ENCODE measurements at regions not wholly inside any gene's neighbourhood (a gene's known extent, or its start where the extent isn't known, plus 50 kb on each side); places are given as distances from the start of the nearest gene placed in this dataset.

DNA sequence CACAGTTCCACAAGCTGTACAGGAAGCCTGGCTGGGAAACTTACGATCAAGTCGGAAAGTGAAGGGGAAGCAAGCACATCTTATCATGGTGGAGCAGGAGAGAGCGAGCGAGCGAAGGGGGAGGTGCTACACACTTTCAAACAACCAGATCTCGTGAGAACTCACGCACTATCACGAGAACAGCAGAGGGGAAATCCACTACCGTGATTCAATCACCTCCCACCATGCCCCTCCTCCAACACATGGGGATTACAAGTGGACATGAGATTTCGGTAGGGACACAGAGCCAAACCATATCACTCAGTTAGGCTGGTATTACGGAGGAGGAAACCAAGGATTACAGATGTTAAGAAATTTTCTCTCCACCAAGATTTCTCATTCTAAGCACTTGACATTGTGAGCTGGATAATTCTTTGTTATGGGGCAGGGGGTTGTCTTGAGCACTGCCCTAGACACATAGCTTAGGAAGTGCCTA lies 262.0 kb upstream of the G2E3 start:
- Mint-ChIP-seq H3K36me3 (ENCODE audit: low read depth) (no peaks in the 10 kb centered on the region), H3K4me1 (peaks cover 6% of the 10 kb centered on the region), H3K4me3 (no peak overlapping the region), H3K9me3 (ENCODE audit: low read depth) (no peaks in the 10 kb centered on the region), H3K27me3 (peaks cover 10% of the 10 kb centered on the region), H3K27ac (no peak overlapping the region)
- ChIA-PET CTCF (interaction anchor here (0.5 to 1.1 kb wide), 2 partner anchors 13 to 45 kb away, joined by 3 read pairs; no protein-coding TSS in a partner anchor), POLR2A (no interaction called here)
- intact Hi-C loops (cut with DNase I, micrococcal nuclease) = no loop called here
- peak; percentile 42 for DNase-seq
- peak; percentile 30 for ATAC-seq

- ATAC-seq (no peak), DNase-seq (no peak)
- intact Hi-C loops (cut with DNase I, micrococcal nuclease) = no loop called here
- H3K4me1 Mint-ChIP-seq = peaks cover 6% of the 10 kb centered on the region
- H3K36me3 Mint-ChIP-seq (ENCODE audit: low read depth) = no peaks in the 10 kb centered on the region
- POLR2A ChIA-PET = no interaction called here
- H3K27me3 Mint-ChIP-seq = peaks cover 8% of the 10 kb centered on the region
- CTCF ChIA-PET = interaction anchor here (1.1 kb wide), 1 partner anchor 14 kb away, joined by 3 read pairs; no protein-coding TSS in a partner anchor
- no peaks in the 10 kb centered on the region for H3K9me3 Mint-ChIP-seq (ENCODE audit: low read depth)
- H3K27ac Mint-ChIP-seq = no peak overlapping the region
- no peak overlapping the region for H3K4me3 Mint-ChIP-seq
Measured at GRCh38 chr14:30297876-30298795, 260.8 kb upstream of the G2E3 start.

DNA sequence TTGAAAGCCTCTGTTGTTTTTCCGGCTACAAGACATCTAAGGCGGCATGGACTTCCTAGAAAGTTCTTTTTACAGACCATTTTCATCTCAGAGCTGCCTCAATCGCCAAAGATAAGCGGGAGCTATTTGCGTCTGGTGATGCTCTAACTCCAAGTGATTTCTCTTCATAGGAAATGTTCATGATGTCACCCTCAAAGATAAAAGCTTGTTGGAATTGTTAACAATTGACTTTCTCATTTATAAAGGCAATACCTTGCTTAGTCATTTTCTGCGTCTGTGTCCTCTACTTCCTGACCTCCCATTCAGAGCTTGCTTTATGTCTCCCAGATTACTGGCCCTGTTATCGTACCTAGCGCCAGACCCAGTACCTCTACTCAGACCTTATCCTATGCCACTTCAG lies 259.0 kb upstream of the G2E3 start:
- H3K27me3 Mint-ChIP-seq = peaks cover 8% of the 10 kb centered on the region
- CTCF ChIA-PET = no interaction called here
- no peaks in the 10 kb centered on the region for H3K36me3 Mint-ChIP-seq (ENCODE audit: low read depth)
- no peak overlapping the region for H3K4me3 Mint-ChIP-seq
- ATAC-seq = no peak
- POLR2A ChIA-PET = no interaction called here
- peaks cover 6% of the 10 kb centered on the region for H3K4me1 Mint-ChIP-seq
- intact Hi-C loops (cut with DNase I, micrococcal nuclease) = no loop called here
- no peak for DNase-seq
- no peak overlapping the region for H3K27ac Mint-ChIP-seq
- H3K9me3 Mint-ChIP-seq (ENCODE audit: low read depth) = no peaks in the 10 kb centered on the region

- Mint-ChIP-seq H3K4me3 (no peak overlapping the region), H3K27me3 (peaks cover 2% of the 10 kb centered on the region), H3K36me3 (ENCODE audit: low read depth) (no peaks in the 10 kb centered on the region), H3K27ac (no peak overlapping the region), H3K9me3 (ENCODE audit: low read depth) (no peaks in the 10 kb centered on the region), H3K4me1 (no peaks in the 10 kb centered on the region)
- POLR2A ChIA-PET = no interaction called here
- ATAC-seq (no peak), DNase-seq (no peak)
- intact Hi-C loops (cut with DNase I, micrococcal nuclease) = no loop called here
- CTCF ChIA-PET = interaction anchor here (0.8 kb wide), 1 partner anchor 89 kb away, joined by 3 read pairs; no protein-coding TSS in a partner anchor
Measured at GRCh38 chr14:30303350-30303749, 255.6 kb upstream of the G2E3 start.

DNA sequence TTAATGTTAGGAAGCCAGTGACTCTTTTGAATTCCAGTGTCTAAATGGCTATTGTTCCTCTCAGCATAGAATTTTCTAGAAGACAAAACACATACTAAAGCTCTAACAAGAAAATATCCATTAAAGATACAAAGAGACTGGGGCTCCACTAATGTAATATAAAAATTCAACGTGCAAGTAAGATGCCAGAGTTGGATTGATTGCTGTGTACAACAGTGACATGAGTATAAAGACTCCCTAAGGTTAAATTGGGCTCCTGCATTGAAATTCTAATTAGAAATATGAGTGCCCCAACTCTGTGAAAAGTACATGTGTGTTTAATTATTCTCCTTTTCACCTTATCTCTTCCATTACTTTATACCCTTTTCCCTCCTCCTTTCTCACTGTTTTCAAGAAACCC lies 253.6 kb upstream of the G2E3 start:
- Mint-ChIP-seq H3K4me3 (no peak overlapping the region), H3K27ac (no peak overlapping the region), H3K4me1 (no peaks in the 10 kb centered on the region), H3K9me3 (ENCODE audit: low read depth) (no peaks in the 10 kb centered on the region), H3K27me3 (no peaks in the 10 kb centered on the region), H3K36me3 (ENCODE audit: low read depth) (no peaks in the 10 kb centered on the region)
- DNase-seq = no peak
- ChIA-PET CTCF (interaction anchor here (1.0 kb wide), 1 partner anchor 20 kb away, joined by 3 read pairs; no protein-coding TSS in a partner anchor), POLR2A (no interaction called here)
- ATAC-seq = no peak
- intact Hi-C loops (cut with DNase I, micrococcal nuclease) = no loop called here

GRCh38 chr14:30309405-30309804 lies 249.6 kb upstream of the G2E3 start:
- no peak for DNase-seq
- intact Hi-C loops (cut with DNase I, micrococcal nuclease) = no loop called here
- POLR2A ChIA-PET = no interaction called here
- no peak for ATAC-seq
- Mint-ChIP-seq H3K9me3 (ENCODE audit: low read depth) (peaks cover 1% of the 10 kb centered on the region), H3K4me1 (peaks cover 3% of the 10 kb centered on the region), H3K36me3 (ENCODE audit: low read depth) (no peaks in the 10 kb centered on the region), H3K27me3 (peaks cover 6% of the 10 kb centered on the region), H3K4me3 (no peak overlapping the region), H3K27ac (no peak overlapping the region)
- CTCF ChIA-PET = no interaction called here

DNA sequence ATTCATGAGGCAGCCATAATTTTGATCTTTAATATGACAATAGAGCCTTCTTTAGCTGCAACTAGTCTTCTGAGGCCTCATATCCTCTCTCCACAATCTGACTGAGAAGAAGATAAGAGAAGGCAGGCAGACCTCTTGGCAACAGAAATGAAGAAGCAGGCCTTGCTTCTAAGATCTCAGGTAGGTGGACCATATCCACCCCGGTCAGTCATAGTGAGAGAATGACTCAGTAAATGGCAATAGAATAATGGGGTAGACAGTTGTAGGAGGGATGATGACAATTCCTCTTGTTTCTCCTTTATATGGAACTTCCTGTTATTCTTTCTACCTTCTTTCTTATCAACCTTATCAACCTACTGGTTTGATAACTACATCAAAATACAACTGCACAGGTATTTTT lies 246.7 kb upstream of the G2E3 start:
- CTCF ChIA-PET = no interaction called here
- intact Hi-C loops (cut with DNase I, micrococcal nuclease) = no loop called here
- DNase-seq = no peak
- H3K4me3 Mint-ChIP-seq = no peak overlapping the region
- H3K4me1 Mint-ChIP-seq = peaks cover 5% of the 10 kb centered on the region
- no peaks in the 10 kb centered on the region for H3K36me3 Mint-ChIP-seq (ENCODE audit: low read depth)
- ATAC-seq = peak; percentile 30
- H3K9me3 Mint-ChIP-seq (ENCODE audit: low read depth) = peaks cover 6% of the 10 kb centered on the region
- H3K27ac Mint-ChIP-seq = no peak overlapping the region
- peaks cover 11% of the 10 kb centered on the region for H3K27me3 Mint-ChIP-seq
- POLR2A ChIA-PET = no interaction called here

GRCh38 chr14:30317729-30318128 lies 241.2 kb upstream of the G2E3 start:
- H3K4me3 Mint-ChIP-seq = no peak overlapping the region
- intact Hi-C loops (cut with DNase I, micrococcal nuclease) = no loop called here
- H3K36me3 Mint-ChIP-seq (ENCODE audit: low read depth) = no peaks in the 10 kb centered on the region
- no peak overlapping the region for H3K27ac Mint-ChIP-seq
- CTCF ChIA-PET = no interaction called here
- no peak for ATAC-seq
- POLR2A ChIA-PET = no interaction called here
- DNase-seq = no peak
- H3K9me3 Mint-ChIP-seq (ENCODE audit: low read depth) = peaks cover 6% of the 10 kb centered on the region
- H3K27me3 Mint-ChIP-seq = peaks cover 12% of the 10 kb centered on the region
- H3K4me1 Mint-ChIP-seq = peaks cover 1% of the 10 kb centered on the region

DNA sequence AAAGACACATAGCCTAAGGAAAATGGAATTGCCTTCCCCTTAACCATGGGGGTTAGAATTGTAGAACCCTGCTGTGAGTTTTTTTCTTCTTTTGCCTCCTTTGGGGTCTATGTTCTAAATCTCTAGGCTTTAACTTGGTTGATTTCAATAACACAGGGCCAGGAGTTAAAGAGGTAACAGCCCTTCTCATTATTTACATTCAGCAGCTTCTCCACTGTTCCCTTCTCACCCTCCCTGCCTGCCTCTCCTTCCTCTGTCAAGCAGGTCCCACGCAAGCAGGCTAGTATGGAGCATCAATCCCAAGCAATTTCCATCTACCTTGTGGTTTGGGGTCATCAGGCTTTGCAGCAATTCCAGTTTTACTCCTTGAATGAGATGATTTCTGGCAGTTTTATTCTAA lies 236.1 kb upstream of the G2E3 start:
- DNase-seq (no peak), ATAC-seq (no peak)
- Mint-ChIP-seq H3K4me3 (no peak overlapping the region), H3K9me3 (ENCODE audit: low read depth) (no peaks in the 10 kb centered on the region), H3K27me3 (peaks cover 8% of the 10 kb centered on the region), H3K4me1 (no peaks in the 10 kb centered on the region), H3K36me3 (ENCODE audit: low read depth) (no peaks in the 10 kb centered on the region), H3K27ac (no peak overlapping the region)
- ChIA-PET POLR2A (no interaction called here), CTCF (no interaction called here)
- intact Hi-C loops (cut with DNase I, micrococcal nuclease) = no loop called here

DNA sequence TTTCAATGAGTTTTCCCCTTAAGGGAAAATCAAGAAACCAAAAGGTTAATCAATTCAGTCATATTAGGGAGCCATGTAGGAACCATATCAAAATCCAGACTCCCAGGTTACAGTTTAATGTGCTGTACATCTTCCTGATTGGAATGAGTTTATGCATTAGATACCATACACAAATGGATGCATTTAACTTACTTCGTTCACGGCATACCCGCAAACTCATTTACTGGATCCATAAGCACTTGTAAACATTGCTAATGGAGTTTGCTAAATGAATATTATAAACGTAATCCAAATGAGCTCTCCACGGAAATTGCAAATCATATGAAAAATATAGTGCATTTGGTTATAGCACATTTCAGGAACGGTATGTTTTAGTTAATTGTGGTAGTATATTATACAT lies 228.9 kb upstream of the G2E3 start:
- peaks cover 13% of the 10 kb centered on the region for H3K4me1 Mint-ChIP-seq
- peaks cover 12% of the 10 kb centered on the region for H3K27me3 Mint-ChIP-seq
- DNase-seq = no peak
- H3K9me3 Mint-ChIP-seq (ENCODE audit: low read depth) = peaks cover 8% of the 10 kb centered on the region
- intact Hi-C loops (cut with DNase I, micrococcal nuclease) = no loop called here
- H3K36me3 Mint-ChIP-seq (ENCODE audit: low read depth) = no peaks in the 10 kb centered on the region
- no peak overlapping the region for H3K4me3 Mint-ChIP-seq
- no peak overlapping the region for H3K27ac Mint-ChIP-seq
- ATAC-seq = no peak
- CTCF ChIA-PET = interaction anchor here (1.4 to 1.5 kb wide), 2 partner anchors 9 to 26 kb away, joined by 3 read pairs; no protein-coding TSS in a partner anchor
- POLR2A ChIA-PET = no interaction called here

DNA sequence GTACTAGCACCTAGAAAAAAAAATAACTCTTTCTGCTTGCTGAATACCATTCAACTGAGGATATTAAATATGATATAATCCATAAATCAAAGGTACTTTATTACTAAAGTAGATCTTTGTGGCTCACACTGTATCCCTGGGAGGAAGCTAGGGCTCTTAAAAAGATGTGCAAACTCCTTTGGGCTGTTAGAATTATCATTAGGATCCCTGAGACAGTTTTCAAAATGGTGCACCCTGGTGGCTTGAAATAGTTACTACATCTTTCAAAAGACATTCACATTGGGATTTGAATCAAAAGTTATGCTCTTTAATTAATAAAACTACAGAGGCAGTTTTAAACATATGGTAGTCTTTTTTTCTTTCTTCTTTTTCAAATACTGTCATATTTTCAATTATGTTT lies 228.5 kb upstream of the G2E3 start:
- no peak for ATAC-seq
- CTCF ChIA-PET = interaction anchor here (1.4 to 1.5 kb wide), 2 partner anchors 8 to 25 kb away, joined by 3 read pairs; no protein-coding TSS in a partner anchor
- H3K36me3 Mint-ChIP-seq (ENCODE audit: low read depth) = no peaks in the 10 kb centered on the region

DNA sequence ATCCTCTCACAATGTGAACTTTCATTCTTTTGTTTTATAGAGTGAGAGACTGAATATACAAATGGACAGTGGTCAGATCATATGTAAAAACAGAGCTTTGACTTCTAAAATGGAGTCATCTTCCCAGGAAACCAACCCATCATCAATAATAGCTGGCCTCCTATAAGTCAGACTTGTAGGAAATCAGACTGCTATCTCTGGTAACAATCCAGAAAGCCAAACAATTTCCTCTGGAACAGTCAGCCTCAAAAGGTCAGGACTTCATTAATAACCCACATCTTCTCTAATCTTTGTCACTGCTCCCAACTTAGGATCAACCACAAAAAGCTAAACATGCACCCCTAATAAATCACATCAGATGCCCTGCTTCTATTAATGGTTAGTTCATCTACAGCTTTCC lies 227.9 kb upstream of the G2E3 start:
- intact Hi-C loops (cut with DNase I, micrococcal nuclease) = no loop called here
- Mint-ChIP-seq H3K36me3 (ENCODE audit: low read depth) (no peaks in the 10 kb centered on the region), H3K4me1 (peaks cover 20% of the 10 kb centered on the region), H3K27ac (no peak overlapping the region), H3K27me3 (peaks cover 9% of the 10 kb centered on the region), H3K4me3 (no peak overlapping the region), H3K9me3 (ENCODE audit: low read depth) (peaks cover 8% of the 10 kb centered on the region)
- ATAC-seq = no peak
- CTCF ChIA-PET = interaction anchor here (0.5 kb wide), 1 partner anchor 12 kb away, joined by 4 read pairs; no protein-coding TSS in a partner anchor
- POLR2A ChIA-PET = no interaction called here
- no peak for DNase-seq

More for the DNA sequence above, 228.5 kb upstream of the G2E3 start:
- no peak overlapping the region for H3K4me3 Mint-ChIP-seq
- POLR2A ChIA-PET = no interaction called here
- no peak for DNase-seq
- H3K27ac Mint-ChIP-seq = no peak overlapping the region
- peaks cover 15% of the 10 kb centered on the region for H3K4me1 Mint-ChIP-seq
- peaks cover 9% of the 10 kb centered on the region for H3K27me3 Mint-ChIP-seq
- peaks cover 8% of the 10 kb centered on the region for H3K9me3 Mint-ChIP-seq (ENCODE audit: low read depth)
- intact Hi-C loops (cut with DNase I, micrococcal nuclease) = no loop called here

All from activated CD4-positive, alpha-beta T cell treated with anti-CD3 and anti-CD28 coated beads for 36 hours (primary cell).